ENCODE measurements at regions not wholly inside any gene's neighbourhood (a gene's known extent, or its start where the extent isn't known, plus 50 kb on each side); places are given as distances from the start of the nearest gene placed in this dataset.
"Not testable (repeated sequence)": the region's sequence is repeated elsewhere in the genome, so short reads cannot be mapped to it uniquely, and the experiment has no call there.

- DNase-seq (ENCODE audit: low spot score): not testable (repeated sequence)
These were observed 828.8 kb downstream of the TMEM121 start for GRCh38 chr14:106355007-106355791.

DNA sequence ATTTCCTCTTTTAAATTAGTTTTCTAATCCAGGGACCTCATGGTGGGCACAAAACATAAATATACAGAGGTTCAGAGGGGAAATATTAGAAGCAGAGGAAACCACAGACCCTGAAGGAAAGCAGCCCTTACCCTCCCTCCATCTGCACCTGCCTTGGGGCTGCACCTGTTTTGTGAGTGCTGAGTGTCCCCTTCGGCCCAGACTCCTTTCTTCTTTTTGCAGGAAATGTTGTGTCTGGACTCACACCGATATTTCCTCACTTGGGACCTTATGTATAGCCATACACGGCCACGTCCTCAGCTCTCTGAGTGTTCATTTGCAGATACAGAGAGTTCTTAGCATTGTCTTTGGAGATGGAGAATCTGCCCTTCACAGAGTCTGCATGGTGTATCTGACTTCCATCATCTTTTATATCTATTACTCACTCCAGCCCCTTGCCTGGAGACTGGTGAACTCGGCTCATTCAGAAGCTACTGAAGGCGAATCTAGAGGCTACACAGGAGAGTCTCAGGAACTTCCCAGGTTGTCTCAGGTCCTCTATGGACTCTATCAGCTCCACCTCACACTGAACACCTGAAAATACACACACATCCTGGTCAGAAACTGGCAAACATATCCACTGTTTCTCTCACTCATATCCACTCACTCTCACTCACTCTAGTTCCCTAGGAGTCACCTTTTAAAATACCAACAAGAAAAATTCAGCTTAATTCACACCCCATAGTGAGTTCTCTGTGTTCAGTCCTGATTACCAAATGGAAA is 829.7 kb downstream of the TMEM121 start:
- not testable (repeated sequence) for DNase-seq (ENCODE audit: low spot score)

DNA sequence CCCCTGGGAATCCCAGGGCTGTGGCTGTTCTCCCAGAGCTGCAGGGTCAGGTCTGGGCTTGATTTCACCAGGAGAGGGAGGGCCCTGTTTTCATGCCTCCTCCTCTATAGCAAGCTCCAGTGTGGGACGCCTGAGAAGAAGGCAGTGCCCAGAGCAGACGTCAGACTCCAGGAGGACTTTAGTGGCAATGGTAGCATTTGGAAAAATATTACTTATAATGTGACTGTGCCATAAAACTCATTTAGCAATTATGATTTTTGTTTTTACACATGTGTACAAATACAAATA is 830.2 kb downstream of the TMEM121 start:
- DNase-seq (ENCODE audit: low spot score): not testable (repeated sequence)

DNA sequence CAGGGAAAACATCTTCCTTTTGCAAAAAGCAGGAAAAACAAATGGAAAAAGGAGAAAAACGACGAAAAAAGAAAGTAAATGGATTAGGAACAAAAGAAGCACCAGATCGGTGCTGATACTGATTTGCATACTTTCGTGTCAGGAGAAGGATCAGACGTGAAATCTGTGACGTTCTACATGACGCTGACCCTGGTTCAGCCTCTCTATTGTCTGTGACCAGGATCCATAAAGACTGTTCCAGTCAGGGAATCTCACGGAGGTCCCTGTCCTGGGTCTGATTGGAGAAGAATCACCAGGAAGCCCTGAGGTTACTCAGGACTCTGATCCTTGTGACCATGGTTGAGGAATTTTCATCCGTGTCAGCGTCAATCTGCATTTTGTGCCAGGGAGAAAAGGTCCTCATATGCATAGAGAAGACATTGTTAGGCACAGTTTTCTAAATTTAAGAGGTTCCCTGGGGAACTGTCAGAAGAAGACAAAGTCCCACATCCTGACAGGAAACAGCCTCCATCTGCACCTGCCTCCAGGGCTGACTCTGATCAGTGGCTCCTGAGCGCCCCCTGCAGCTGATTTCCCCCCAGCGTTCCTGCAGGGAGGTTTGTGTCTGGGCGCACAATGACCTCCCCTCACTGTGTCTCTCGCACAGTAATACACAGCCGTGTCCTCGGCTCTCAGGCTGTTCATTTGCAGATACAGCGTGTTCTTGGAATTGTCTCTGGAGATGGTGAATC is 832.9 kb downstream of the TMEM121 start:
- DNase-seq (ENCODE audit: low spot score): not testable (repeated sequence)

DNA sequence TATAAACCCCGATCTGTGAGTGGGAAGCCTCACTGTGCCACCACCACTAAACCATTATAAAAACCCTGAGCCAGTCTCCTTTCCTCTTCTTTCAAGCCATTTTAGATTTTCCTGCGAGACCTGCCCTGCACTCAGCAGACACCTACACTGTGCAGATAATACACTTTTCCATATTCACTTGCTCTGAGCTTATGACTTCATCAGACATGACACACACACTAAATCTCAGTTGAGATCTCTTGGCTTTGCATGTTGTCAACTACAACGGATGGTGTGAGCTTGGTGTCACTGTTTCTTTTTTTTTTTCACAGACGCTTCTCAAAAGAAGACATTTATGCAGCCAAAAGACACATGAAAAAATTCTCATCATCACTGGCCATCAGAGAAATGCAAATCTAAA is 839.0 kb downstream of the TMEM121 start:
- not testable (repeated sequence) for DNase-seq (ENCODE audit: low spot score)

GRCh38 chr14:106365894-106366293 is 839.5 kb downstream of the TMEM121 start:
- not testable (repeated sequence) for DNase-seq (ENCODE audit: low spot score)

GRCh38 chr14:106366971-106367370 is 840.6 kb downstream of the TMEM121 start:
- not testable (repeated sequence) for DNase-seq (ENCODE audit: low spot score)

- DNase-seq (ENCODE audit: low spot score): not testable (repeated sequence)
These were observed 843.1 kb downstream of the TMEM121 start for GRCh38 chr14:106369456-106369855.

- DNase-seq (ENCODE audit: low spot score): no peak
These were observed 846.7 kb downstream of the TMEM121 start for GRCh38 chr14:106372870-106373652.

DNA sequence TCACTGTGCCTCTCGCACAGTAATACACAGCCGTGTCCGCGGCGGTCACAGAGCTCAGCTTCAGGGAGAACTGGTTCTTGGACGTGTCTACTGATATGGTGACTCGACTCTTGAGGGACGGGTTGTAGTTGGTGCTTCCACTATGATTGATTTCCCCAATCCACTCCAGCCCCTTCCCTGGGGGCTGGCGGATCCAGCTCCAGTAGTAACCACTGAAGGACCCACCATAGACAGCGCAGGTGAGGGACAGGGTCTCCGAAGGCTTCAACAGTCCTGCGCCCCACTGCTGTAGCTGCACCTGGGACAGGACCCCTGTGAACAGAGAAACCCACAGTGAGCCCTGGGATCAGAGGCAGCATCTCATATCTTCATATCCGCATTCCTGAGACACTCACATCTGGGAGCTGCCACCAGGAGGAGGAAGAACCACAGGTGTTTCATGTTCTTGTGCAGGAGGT is 847.3 kb downstream of the TMEM121 start:
- DNase-seq (ENCODE audit: low spot score): not testable (repeated sequence)

- no peak for DNase-seq (ENCODE audit: low spot score)
These were observed 851.0 kb downstream of the TMEM121 start for GRCh38 chr14:106377432-106377831.

- DNase-seq (ENCODE audit: low spot score): no peak
These were observed 851.8 kb downstream of the TMEM121 start for GRCh38 chr14:106378191-106378590.

- no peak for DNase-seq (ENCODE audit: low spot score)
These were observed 854.4 kb downstream of the TMEM121 start for GRCh38 chr14:106380740-106381139.

DNA sequence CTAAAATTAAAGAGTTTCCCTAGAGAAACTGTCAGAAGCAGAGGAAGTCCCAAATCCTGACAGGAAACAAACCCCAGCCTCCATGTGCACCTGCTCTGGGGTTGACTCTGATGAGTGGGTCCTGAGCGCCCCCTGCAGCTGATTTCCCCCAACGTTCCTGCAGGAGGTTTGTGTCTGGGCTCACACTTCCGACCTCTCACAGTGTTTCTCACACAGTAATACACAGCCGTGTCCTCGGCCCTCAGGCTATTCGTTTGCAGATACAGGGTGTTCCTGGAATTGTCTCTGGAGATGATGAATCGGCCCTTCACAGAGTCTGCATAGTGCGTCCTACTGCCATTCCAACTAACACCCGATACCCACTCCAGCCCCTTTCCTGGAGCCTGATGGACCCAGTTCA is 862.8 kb downstream of the TMEM121 start:
- DNase-seq (ENCODE audit: low spot score): not testable (repeated sequence)

GRCh38 chr14:106390401-106390800 is 864.0 kb downstream of the TMEM121 start:
- no peak for DNase-seq (ENCODE audit: low spot score)

- no peak for DNase-seq (ENCODE audit: low spot score)
These were observed 864.6 kb downstream of the TMEM121 start for GRCh38 chr14:106390947-106391346.

- no peak for DNase-seq (ENCODE audit: low spot score)
These were observed 867.4 kb downstream of the TMEM121 start for GRCh38 chr14:106393742-106394141.

- DNase-seq (ENCODE audit: low spot score): no peak
These were observed 869.2 kb downstream of the TMEM121 start for GRCh38 chr14:106395456-106396050.

- DNase-seq (ENCODE audit: low spot score): no peak
These were observed 870.6 kb downstream of the TMEM121 start for GRCh38 chr14:106396999-106397398.

DNA sequence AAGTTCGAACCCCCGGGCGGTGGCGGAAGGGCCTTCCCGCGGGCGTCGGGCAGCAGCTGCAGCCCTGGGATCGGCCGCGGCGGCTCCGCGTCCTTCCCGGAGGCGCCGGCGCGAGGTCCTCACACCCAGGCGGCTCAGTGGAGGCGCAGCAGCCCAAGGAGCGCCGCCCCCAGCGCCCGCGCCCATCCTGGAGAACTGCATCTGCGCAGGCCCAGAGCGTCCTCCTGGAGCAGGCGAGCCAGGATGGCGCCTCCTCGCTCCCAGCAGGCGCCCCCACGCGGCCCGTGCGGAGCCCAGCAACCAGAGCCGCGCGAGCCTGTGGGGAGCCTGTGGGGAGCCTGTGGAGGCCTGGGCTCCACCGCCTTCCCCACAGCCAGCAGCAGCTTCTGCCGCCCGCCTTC is 872.5 kb downstream of the TMEM121 start:
- DNase-seq (ENCODE audit: low spot score): not testable (repeated sequence)

DNA sequence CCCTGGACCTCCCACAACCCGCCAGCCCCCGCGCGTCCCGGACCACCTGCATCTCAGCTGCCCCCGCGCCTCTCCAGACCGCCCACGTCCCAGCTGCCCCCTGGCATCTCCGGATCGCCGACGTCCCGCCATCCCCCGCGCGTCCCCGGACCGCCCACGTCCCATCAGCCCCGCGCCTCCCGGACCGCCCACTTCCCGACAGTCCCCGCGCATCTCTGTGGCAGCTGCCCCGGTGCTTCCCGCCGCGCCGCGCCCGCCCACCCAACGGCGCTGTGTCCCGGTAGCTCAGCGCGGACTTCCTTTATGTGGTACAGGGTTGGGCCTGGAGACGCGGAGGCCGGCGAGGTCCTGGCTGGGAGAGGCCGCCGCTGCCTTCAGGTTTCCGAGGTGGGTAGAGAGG is 874.9 kb downstream of the TMEM121 start:
- not testable (repeated sequence) for DNase-seq (ENCODE audit: low spot score)

All from AG20443 (cell line).